ENCODE measurements at regions not wholly inside any gene's neighbourhood (a gene's known extent, or its start where the extent isn't known, plus 50 kb on each side); places are given as distances from the start of the nearest gene placed in this dataset.

- TF ChIP-seq, protein P1, sequence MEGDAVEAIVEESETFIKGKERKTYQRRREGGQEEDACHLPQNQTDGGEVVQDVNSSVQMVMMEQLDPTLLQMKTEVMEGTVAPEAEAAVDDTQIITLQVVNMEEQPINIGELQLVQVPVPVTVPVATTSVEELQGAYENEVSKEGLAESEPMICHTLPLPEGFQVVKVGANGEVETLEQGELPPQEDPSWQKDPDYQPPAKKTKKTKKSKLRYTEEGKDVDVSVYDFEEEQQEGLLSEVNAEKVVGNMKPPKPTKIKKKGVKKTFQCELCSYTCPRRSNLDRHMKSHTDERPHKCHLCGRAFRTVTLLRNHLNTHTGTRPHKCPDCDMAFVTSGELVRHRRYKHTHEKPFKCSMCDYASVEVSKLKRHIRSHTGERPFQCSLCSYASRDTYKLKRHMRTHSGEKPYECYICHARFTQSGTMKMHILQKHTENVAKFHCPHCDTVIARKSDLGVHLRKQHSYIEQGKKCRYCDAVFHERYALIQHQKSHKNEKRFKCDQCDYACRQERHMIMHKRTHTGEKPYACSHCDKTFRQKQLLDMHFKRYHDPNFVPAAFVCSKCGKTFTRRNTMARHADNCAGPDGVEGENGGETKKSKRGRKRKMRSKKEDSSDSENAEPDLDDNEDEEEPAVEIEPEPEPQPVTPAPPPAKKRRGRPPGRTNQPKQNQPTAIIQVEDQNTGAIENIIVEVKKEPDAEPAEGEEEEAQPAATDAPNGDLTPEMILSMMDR (IDR thresholded peaks at IDR 0.05; ENCODE audit: low read depth, low read length, poor library complexity, severe bottlenecking): no peak
- TF ChIP-seq EZH2phosphoT487 (IDR thresholded peaks at IDR 0.05; ENCODE audit: borderline replicate concordance, low read length): no peak
Observed at GRCh38 chr1:195948123-195948895, 659.9 kb downstream of the KCNT2 start.

GRCh38 chr1:195946500-195946899 is 661.7 kb downstream of the KCNT2 start:
- H3K4me3 ChIP-seq (ENCODE audit: low read length): no peak overlapping the region
- TF ChIP-seq EZH2phosphoT487 (IDR thresholded peaks at IDR 0.05; ENCODE audit: borderline replicate concordance, low read length): no peak
- TF ChIP-seq, protein P1 (IDR thresholded peaks at IDR 0.05; ENCODE audit: low read depth, low read length, poor library complexity, severe bottlenecking): no peak
- H3K27ac ChIP-seq (ENCODE audit: low read depth, low read length): no peak overlapping the region
- H3K27me3 ChIP-seq (ENCODE audit: control insufficient read depth, low read length): no peaks in the 10 kb centered on the region
- no peaks in the 10 kb centered on the region for H3K36me3 ChIP-seq (ENCODE audit: control insufficient read depth, low read length)
- no peaks in the 10 kb centered on the region for H3K79me2 ChIP-seq (ENCODE audit: control insufficient read depth, low read length)
- no peaks in the 10 kb centered on the region for H3K9me3 ChIP-seq (ENCODE audit: control insufficient read depth, insufficient read depth, low read length)
- no peak overlapping the region for H3K4me2 ChIP-seq (ENCODE audit: low read length)
- H4K20me1 ChIP-seq (ENCODE audit: control insufficient read depth, insufficient read depth, low read depth, low read length): no peaks in the 10 kb centered on the region
- H3K9me2 ChIP-seq (replicated peaks; ENCODE audit: control insufficient read depth, low read length): no peaks in the 10 kb centered on the region
- H3F3A ChIP-seq (ENCODE audit: control insufficient read depth, insufficient read depth): no peaks in the 10 kb centered on the region
- H3K4me1 ChIP-seq (ENCODE audit: control insufficient read depth, low read length): no peaks in the 10 kb centered on the region

More at GRCh38 chr1:195948123-195948895, 659.9 kb downstream of the KCNT2 start:
- H3K9me2 ChIP-seq (replicated peaks; ENCODE audit: control insufficient read depth, low read length): 0 out of 2 replicates have a peak, but pooled peaks cover 3% of the 10 kb centered on the region
- no peak overlapping the region for H3K4me2 ChIP-seq (ENCODE audit: low read length)
- no peak overlapping the region for H3K27ac ChIP-seq (ENCODE audit: low read depth, low read length)
- H3K4me3 ChIP-seq (ENCODE audit: low read length): no peak overlapping the region
- no peaks in the 10 kb centered on the region for H4K20me1 ChIP-seq (ENCODE audit: control insufficient read depth, insufficient read depth, low read depth, low read length)
- H3K4me1 ChIP-seq (ENCODE audit: control insufficient read depth, low read length): no peaks in the 10 kb centered on the region
- no peaks in the 10 kb centered on the region for H3K27me3 ChIP-seq (ENCODE audit: control insufficient read depth, low read length)
- H3K9me3 ChIP-seq (ENCODE audit: control insufficient read depth, insufficient read depth, low read length): no peaks in the 10 kb centered on the region
- no peaks in the 10 kb centered on the region for H3F3A ChIP-seq (ENCODE audit: control insufficient read depth, insufficient read depth)
- H3K36me3 ChIP-seq (ENCODE audit: control insufficient read depth, low read length): no peaks in the 10 kb centered on the region
- no peaks in the 10 kb centered on the region for H3K79me2 ChIP-seq (ENCODE audit: control insufficient read depth, low read length)

DNA sequence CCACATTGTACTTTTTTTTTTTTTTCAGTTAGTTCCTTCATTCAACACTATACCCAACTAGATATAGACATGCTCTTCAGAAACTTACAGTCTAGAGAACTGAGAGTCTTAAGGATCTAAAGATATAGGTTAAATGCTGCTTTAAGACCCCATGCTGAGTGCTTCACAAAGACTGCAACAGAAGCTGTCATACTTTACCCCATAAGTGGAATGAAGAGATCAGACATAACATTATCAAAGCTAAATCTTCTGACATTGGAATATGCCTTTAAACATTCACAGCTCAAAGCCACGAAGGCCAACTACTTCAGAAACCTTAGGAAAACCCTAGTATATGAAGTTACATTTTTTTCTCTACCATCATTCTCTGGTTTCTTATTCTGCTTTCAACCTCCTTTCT is 666.4 kb downstream of the KCNT2 start:
- Histone ChIP-seq H3F3A (ENCODE audit: control insufficient read depth, insufficient read depth) (no peaks in the 10 kb centered on the region), H4K20me1 (ENCODE audit: control insufficient read depth, insufficient read depth, low read depth, low read length) (no peaks in the 10 kb centered on the region), H3K4me2 (ENCODE audit: low read length) (no peak overlapping the region), H3K27ac (ENCODE audit: low read depth, low read length) (no peak overlapping the region), H3K36me3 (ENCODE audit: control insufficient read depth, low read length) (no peaks in the 10 kb centered on the region), H3K4me1 (ENCODE audit: control insufficient read depth, low read length) (no peaks in the 10 kb centered on the region), H3K9me2 (replicated peaks; ENCODE audit: control insufficient read depth, low read length) (no peaks in the 10 kb centered on the region), H3K27me3 (ENCODE audit: control insufficient read depth, low read length) (no peaks in the 10 kb centered on the region), H3K4me3 (ENCODE audit: low read length) (no peak overlapping the region), H3K9me3 (ENCODE audit: control insufficient read depth, insufficient read depth, low read length) (no peaks in the 10 kb centered on the region), H3K79me2 (ENCODE audit: control insufficient read depth, low read length) (no peaks in the 10 kb centered on the region)
- no peak for TF ChIP-seq EZH2phosphoT487 (IDR thresholded peaks at IDR 0.05; ENCODE audit: borderline replicate concordance, low read length)
- TF ChIP-seq, protein P1 (IDR thresholded peaks at IDR 0.05; ENCODE audit: low read depth, low read length, poor library complexity, severe bottlenecking): no peak
